D721Med (cell line): ENCODE measurements at regions not wholly inside any gene's neighbourhood (a gene's known extent, or its start where the extent isn't known, plus 50 kb on each side); places are given as distances from the start of the nearest gene placed in this dataset.

ENCODE experiments used
- DNase-seq: peaks from one replicate; pipeline ENCODE4 v3.0.0; 2011; ENCODE audit warnings: low spot score; ENCODE audit not compliant: insufficient read length
- FAIRE-seq: peaks from 2 replicates; lab custom pipeline; 2011; peaks lifted over from hg19 to GRCh38; lab: Jason Lieb, UNC
- TF ChIP-seq, protein P1 (sequence below): IDR thresholded peaks from 2 replicates; pipeline ENCODE4 v1.5.1; 2012; ENCODE audit warnings: mild to moderate bottlenecking, control low read depth; ENCODE audit not compliant: insufficient read depth; ENCODE audit errors: missing control alignments

DNA sequence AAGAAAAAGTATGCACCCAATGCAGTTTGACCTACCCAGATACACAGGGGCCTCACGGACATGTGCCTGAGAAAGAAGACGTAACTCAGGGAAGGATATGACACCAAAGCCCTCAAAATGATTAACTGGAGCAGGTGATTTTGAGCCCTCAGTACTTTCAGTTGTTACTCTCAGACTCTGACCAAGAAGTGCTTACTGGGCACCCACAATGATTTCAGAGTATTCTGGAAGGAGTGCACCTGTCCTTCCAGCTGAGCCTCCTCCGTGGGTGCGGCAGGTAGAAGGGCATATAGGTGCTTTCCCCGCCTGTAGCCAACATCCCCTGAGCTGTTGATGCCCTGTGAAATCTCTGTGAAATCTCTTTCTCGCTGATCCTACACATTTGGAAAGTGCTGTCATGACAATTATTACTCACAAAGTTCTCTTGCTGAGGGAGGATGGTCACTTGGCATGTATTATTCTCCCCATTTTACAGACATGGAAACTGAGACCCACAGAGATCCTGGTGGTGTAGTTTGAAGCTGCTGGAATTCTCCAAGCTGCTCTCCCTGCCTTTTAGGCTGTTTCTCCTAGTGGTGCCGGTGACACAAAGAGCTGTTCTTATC is 154.3 kb upstream of the CCND2 start:
- DNase-seq: no peak
- no peak for FAIRE-seq
- TF ChIP-seq, protein P1, sequence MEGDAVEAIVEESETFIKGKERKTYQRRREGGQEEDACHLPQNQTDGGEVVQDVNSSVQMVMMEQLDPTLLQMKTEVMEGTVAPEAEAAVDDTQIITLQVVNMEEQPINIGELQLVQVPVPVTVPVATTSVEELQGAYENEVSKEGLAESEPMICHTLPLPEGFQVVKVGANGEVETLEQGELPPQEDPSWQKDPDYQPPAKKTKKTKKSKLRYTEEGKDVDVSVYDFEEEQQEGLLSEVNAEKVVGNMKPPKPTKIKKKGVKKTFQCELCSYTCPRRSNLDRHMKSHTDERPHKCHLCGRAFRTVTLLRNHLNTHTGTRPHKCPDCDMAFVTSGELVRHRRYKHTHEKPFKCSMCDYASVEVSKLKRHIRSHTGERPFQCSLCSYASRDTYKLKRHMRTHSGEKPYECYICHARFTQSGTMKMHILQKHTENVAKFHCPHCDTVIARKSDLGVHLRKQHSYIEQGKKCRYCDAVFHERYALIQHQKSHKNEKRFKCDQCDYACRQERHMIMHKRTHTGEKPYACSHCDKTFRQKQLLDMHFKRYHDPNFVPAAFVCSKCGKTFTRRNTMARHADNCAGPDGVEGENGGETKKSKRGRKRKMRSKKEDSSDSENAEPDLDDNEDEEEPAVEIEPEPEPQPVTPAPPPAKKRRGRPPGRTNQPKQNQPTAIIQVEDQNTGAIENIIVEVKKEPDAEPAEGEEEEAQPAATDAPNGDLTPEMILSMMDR: no peak

DNA sequence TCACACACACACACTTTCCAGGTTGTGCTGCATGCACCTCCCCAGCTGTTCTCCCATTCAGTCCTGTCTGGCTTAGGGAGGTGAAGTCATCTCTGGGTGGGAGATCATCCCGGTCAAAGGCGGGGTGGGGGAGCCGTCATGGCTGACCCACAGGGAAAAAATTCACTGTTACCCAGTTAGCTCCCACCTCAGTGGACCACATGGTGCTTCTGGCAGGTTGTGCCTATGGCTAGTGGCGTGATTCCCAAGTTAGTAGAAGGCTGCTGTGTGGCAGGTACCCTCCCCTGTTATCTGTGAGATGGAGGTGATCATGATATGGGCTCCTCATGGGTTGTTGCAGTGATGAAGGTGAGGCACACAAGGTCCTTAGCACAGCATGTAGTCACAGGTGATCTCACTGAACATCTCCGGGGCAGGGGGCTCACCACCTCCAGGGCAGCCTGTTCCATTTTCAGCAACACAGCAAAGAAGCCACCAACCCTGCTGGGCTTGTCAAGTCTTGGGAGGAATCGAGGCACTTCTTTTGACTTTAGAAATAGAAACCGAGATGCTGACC is 154.9 kb upstream of the CCND2 start:
- TF ChIP-seq, protein P1: no peak

GRCh38 chr12:4118017-4118510 is 155.5 kb upstream of the CCND2 start:
- TF ChIP-seq, protein P1: no peak
- FAIRE-seq (no peak), DNase-seq (no peak)

More for the DNA sequence above, 154.9 kb upstream of the CCND2 start:
- DNase-seq (no peak), FAIRE-seq (no peak)

DNA sequence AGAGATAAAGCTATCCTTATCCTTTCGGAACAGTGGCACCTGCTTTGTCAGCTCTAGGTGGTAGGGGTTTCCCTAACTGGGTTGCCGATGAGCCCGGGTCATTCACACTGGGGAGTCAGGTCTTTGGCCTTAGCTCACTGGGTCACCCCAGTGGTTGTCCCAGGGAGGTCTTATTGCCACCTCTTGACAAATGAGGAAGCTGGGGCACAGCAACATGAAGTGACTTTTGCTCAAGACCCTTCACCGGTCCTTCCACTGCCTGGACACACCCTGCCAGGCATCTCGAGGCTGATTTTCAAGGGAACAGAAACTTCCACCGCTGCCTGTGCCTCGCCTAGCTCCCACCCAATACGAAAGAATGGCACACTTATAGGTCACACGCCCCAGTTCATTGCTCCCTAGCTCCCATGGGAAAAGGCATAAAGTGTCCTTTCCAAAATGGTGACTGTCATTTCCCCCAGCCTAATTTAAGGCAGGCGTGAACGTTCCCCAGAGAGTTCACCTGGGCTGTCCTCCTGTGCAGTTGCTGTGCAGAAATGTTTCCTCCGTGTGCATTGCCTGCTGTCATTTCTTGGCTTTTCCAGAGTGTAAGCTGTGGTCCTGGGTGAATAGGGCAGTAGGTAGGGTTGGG is 156.1 kb upstream of the CCND2 start:
- no peak for DNase-seq
- TF ChIP-seq, protein P1: no peak
- FAIRE-seq: no peak

DNA sequence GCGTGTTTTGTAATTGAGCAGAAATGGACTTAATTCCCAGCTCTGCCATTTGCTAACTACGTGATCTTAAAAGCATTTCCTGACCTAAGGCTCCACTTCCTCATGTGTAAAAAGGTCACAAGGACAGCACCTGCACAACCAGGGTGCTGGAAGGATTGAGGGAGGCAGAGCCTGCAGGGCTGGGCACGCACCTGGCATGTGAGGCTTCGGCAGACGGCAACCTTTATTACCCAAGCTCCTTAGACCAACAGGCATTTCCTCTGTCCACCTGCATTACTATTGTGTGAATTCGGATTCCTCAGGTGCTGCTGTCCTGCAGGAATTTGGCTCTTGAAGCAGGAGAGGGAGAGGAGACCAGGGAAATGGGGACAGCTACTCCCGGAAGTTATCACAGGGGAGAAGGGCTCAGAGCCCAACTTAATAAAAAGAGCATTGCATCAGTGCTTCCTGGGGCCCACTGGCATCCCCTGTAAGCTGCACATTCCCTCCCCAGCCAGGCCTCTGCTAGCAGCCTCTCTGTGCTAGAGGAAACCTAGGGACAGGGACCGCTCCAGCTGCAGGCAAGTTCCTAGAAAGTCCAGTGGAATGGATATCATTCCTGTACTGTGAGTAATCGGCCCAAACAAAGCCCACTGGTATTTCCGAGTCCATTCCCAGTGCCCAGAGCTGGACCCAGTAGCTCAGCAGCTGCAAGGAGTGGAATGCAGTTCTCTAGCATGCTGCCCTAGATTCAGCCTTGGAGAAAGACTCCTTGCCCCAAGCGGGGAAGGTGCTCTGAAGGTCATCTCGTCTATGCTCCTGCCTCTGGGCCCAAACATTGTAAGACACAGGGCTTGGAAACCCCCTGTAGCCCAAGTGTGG is 157.1 kb upstream of the CCND2 start:
- TF ChIP-seq, protein P1: no peak
- DNase-seq: no peak
- FAIRE-seq: no peak

DNA sequence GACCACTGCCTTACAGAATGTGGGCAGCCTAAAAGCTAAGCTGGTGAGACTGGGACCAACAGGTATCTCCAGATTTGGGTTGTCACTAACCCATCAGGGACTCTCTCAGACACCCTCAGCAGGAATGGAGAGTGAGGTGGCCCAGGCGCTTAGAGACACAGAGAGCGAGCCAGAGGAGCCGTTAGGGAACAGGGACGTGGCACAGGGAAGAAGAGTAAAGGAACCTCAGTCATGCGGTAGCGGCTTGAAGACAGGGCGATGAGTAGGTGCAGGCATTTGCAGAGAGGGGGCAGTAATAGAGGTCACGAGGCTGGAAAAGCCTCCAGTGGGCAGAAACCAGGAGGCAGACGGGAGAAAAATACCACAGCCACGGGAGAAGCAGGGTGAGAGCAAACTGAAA is 158.0 kb upstream of the CCND2 start:
- FAIRE-seq: no peak
- TF ChIP-seq, protein P1: no peak
- no peak for DNase-seq
